PFSK-1 (cell line): ENCODE measurements at regions not wholly inside any gene's neighbourhood (a gene's known extent, or its start where the extent isn't known, plus 50 kb on each side); places are given as distances from the start of the nearest gene placed in this dataset.

Experiments
- FOXP2 ChIP-seq: optimal IDR thresholded peaks from 2 replicates; pipeline ENCODE3; 2011; ENCODE audit warnings: borderline replicate concordance, control low read depth, inconsistent platforms; ENCODE audit not compliant: insufficient read depth; ENCODE audit errors: extremely low read length, extremely low read depth
- POLR2AphosphoS5 ChIP-seq: IDR thresholded peaks from 2 replicates; pipeline ENCODE4 v1.6.1; 2012; ENCODE audit warnings: low read depth, mild to moderate bottlenecking, control low read depth, low read length, moderate library complexity
- REST ChIP-seq, 2 experiments: IDR thresholded peaks; 2 replicates each; pipeline versions ENCODE4 v1.6.1 to v1.8.0; 2011 to 2012; ENCODE audit warnings: low read depth in 2 of 2, low read length in 2 of 2, control low read depth in 1 of 2, inconsistent platforms in 1 of 2, mild to moderate bottlenecking in 1 of 2, moderate library complexity in 1 of 2; ENCODE audit not compliant: insufficient read depth in 1 of 2
- SIN3A ChIP-seq: IDR thresholded peaks from 2 replicates; pipeline ENCODE4 v1.6.1; 2012; ENCODE audit warnings: mild to moderate bottlenecking, low read length, moderate library complexity, borderline replicate concordance; ENCODE audit not compliant: insufficient read depth
- TAF1 ChIP-seq: IDR thresholded peaks from 2 replicates; pipeline ENCODE4 v1.6.1; 2012; ENCODE audit warnings: low read length, control low read depth, borderline replicate concordance; ENCODE audit not compliant: insufficient read depth

- TF ChIP-seq POLR2AphosphoS5 = no peak
- TF ChIP-seq FOXP2 = no peak
- TF ChIP-seq REST (IDR thresholded peaks at IDR 0.05; ENCODE audit: insufficient read depth in 1 of 2, low read depth in 2 of 2, low read length in 2 of 2) = no peak
- no peak for TF ChIP-seq TAF1
- no peak for TF ChIP-seq SIN3A
Observed at GRCh38 chr4:163663454-163664225, 169.2 kb downstream of the TMA16 start.

GRCh38 chr4:163665101-163665500 lies 170.6 kb downstream of the TMA16 start:
- TF ChIP-seq POLR2AphosphoS5 (no peak), FOXP2 (no peak), REST (IDR thresholded peaks at IDR 0.05; ENCODE audit: insufficient read depth in 1 of 2, low read depth in 2 of 2, low read length in 2 of 2) (no peak)

GRCh38 chr4:163665521-163666331 lies 171.2 kb downstream of the TMA16 start:
- TF ChIP-seq REST (IDR thresholded peaks at IDR 0.05; ENCODE audit: insufficient read depth in 1 of 2, low read depth in 2 of 2, low read length in 2 of 2) (no peak), TAF1 (no peak), POLR2AphosphoS5 (no peak), SIN3A (no peak), FOXP2 (no peak)

- TF ChIP-seq REST (IDR thresholded peaks at IDR 0.05; ENCODE audit: insufficient read depth in 1 of 2, low read depth in 2 of 2, low read length in 2 of 2) (no peak), TAF1 (no peak), FOXP2 (no peak), POLR2AphosphoS5 (no peak), SIN3A (no peak)
Observed at GRCh38 chr4:163666332-163666873, 171.9 kb downstream of the TMA16 start.
